Transverse colon (tissue), 4 donors: ENCODE measurements at regions not wholly inside any gene's neighbourhood (a gene's known extent, or its start where the extent isn't known, plus 50 kb on each side); places are given as distances from the start of the nearest gene placed in this dataset.

Source experiments
- CTCF ChIP-seq, 5 experiments: fragments of 200-600 bp in 3 of 5; fragments of 450-650 bp in 2 of 5; sonication (generic) in 3 of 5; IDR thresholded peaks; 1 replicate in 2 of 5; 2 replicates in 3 of 5; pipeline ENCODE4 v1.5.1; 2016 to 2017; ENCODE audit warnings: antibody characterized with exemption in 5 of 5, inconsistent platforms in 3 of 5, mild to moderate bottlenecking in 2 of 5, moderate library complexity in 1 of 5
- EP300 ChIP-seq: sonication (generic); formaldehyde crosslinking; IDR thresholded peaks from one replicate; pipeline ENCODE4 v1.6.1; 2017; ENCODE audit warnings: antibody characterized with exemption, low read depth
- POLR2A ChIP-seq: fragments of 450-650 bp; IDR thresholded peaks from one replicate; pipeline ENCODE4 v1.6.1; 2016; ENCODE audit warnings: antibody characterized with exemption, mild to moderate bottlenecking, moderate library complexity
- POLR2AphosphoS5 ChIP-seq, 3 donors: sonication (generic); formaldehyde crosslinking; IDR thresholded peaks; one replicate each; pipeline ENCODE4 v1.6.1; 2016; ENCODE audit warnings: antibody characterized with exemption in 3 of 3

GRCh38 chr3:177932346-177932745 is 603.9 kb upstream of the KCNMB2 start:
- TF ChIP-seq CTCF (IDR thresholded peaks at IDR 0.05) (no peak), EP300 (no peak), POLR2AphosphoS5 (IDR thresholded peaks at IDR 0.05) (no peak), POLR2A (no peak)
